ENCODE measurements at regions not wholly inside any gene's neighbourhood (a gene's known extent, or its start where the extent isn't known, plus 50 kb on each side); places are given as distances from the start of the nearest gene placed in this dataset.
A peak's percentile ranks its signal among the peaks of the same experiment; 100 is the strongest.

DNA sequence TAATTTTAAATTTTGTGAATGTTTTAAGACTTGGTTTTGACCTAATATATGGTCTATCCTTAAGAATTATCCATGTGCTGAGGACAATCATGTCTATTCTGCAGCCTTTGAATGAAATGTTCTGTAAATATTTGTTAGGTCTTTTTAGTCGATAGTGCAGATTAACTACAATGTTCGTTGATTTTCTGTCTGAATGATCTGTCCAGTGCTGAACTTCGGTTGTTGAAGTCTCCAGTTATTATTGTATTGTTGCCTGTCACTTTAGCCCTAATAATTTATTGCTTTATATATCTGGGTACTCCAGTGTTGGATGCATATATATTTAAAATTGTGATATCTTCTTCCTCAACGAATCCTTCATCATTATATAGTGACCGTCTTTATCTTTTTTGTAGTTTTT is 218.3 kb upstream of the ZC4H2 start:
- TF ChIP-seq, protein P1, sequence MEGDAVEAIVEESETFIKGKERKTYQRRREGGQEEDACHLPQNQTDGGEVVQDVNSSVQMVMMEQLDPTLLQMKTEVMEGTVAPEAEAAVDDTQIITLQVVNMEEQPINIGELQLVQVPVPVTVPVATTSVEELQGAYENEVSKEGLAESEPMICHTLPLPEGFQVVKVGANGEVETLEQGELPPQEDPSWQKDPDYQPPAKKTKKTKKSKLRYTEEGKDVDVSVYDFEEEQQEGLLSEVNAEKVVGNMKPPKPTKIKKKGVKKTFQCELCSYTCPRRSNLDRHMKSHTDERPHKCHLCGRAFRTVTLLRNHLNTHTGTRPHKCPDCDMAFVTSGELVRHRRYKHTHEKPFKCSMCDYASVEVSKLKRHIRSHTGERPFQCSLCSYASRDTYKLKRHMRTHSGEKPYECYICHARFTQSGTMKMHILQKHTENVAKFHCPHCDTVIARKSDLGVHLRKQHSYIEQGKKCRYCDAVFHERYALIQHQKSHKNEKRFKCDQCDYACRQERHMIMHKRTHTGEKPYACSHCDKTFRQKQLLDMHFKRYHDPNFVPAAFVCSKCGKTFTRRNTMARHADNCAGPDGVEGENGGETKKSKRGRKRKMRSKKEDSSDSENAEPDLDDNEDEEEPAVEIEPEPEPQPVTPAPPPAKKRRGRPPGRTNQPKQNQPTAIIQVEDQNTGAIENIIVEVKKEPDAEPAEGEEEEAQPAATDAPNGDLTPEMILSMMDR (IDR thresholded peaks at IDR 0.05): no peak
- TF ChIP-seq, protein P2, sequence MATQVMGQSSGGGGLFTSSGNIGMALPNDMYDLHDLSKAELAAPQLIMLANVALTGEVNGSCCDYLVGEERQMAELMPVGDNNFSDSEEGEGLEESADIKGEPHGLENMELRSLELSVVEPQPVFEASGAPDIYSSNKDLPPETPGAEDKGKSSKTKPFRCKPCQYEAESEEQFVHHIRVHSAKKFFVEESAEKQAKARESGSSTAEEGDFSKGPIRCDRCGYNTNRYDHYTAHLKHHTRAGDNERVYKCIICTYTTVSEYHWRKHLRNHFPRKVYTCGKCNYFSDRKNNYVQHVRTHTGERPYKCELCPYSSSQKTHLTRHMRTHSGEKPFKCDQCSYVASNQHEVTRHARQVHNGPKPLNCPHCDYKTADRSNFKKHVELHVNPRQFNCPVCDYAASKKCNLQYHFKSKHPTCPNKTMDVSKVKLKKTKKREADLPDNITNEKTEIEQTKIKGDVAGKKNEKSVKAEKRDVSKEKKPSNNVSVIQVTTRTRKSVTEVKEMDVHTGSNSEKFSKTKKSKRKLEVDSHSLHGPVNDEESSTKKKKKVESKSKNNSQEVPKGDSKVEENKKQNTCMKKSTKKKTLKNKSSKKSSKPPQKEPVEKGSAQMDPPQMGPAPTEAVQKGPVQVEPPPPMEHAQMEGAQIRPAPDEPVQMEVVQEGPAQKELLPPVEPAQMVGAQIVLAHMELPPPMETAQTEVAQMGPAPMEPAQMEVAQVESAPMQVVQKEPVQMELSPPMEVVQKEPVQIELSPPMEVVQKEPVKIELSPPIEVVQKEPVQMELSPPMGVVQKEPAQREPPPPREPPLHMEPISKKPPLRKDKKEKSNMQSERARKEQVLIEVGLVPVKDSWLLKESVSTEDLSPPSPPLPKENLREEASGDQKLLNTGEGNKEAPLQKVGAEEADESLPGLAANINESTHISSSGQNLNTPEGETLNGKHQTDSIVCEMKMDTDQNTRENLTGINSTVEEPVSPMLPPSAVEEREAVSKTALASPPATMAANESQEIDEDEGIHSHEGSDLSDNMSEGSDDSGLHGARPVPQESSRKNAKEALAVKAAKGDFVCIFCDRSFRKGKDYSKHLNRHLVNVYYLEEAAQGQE (IDR thresholded peaks at IDR 0.05; ENCODE audit: insufficient read depth in 1 of 2, low read depth in 2 of 2, low read length in 1 of 2): peak in 1 of 2 experiments; percentile 65; a peak in 2 of 4 replicates

Data from Panc1 (cell line).